Astrocyte of the spinal cord (primary cell): ENCODE measurements at regions not wholly inside any gene's neighbourhood (a gene's known extent, or its start where the extent isn't known, plus 50 kb on each side); places are given as distances from the start of the nearest gene placed in this dataset.

Source experiments
- DNase-seq: peaks from one replicate; pipeline ENCODE4 v3.0.0; 2011; ENCODE audit warnings: low read depth, low spot score
- H3K4me3 ChIP-seq: 2 replicates; pipeline ENCODE4 v1.5.1; 2011; ENCODE audit warnings: low read depth, mild to moderate bottlenecking, low read length, moderate library complexity
- CTCF ChIP-seq: IDR thresholded peaks from 2 replicates; pipeline ENCODE4 v1.5.1; 2012; ENCODE audit warnings: low read depth, mild to moderate bottlenecking, low read length, inconsistent platforms
- in situ Hi-C: cut with HindIII; loops from 2 replicates; pipeline ENCODE4 v1.10.0; 2017; ENCODE audit warnings: low sequenced_read_pairs

DNA sequence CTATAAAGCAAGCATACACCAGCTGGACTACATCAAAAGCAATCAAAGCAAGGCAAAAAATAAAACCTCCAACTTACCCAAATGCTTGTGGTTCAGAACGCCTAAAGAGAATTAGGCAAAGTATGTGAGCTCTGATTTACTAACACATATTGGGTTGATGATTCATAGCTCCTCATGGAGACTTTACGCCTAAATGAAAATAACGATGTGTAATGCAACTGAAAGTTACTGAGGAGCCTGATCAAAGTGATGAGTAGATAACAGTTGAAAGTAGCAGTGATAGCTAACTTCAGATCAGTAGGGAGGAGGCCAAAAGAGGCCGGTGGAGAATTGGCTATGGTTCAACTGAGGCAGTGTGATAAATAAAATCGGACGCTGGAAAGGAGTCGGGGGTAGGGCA is 85.0 kb downstream of the MPP7 start:
- in situ Hi-C loops: no loop called here
- DNase-seq: peak; percentile 87

DNA sequence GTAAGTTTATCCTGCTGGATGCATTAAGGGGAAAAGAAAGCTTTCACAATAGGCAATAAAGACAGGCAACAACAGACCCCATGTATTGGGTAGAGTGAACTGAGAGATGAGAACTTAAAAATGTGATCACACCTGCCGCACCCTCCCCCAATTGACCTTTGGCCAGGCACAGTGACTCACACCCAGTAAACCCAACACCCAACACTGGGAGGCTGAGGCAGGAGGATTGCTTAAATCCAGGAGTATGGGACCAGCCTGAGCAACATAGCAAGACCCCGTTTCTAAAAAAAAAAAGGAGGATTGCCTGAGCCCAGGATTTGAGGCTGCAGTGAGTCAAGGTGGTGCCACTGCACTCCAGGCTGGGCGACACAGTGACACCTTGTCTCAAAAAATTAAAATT is 86.9 kb downstream of the MPP7 start:
- in situ Hi-C loops: no loop called here
- TF ChIP-seq CTCF: no peak
- H3K4me3 ChIP-seq: no peak overlapping the region
- no peak for DNase-seq

More for the DNA sequence above, 85.0 kb downstream of the MPP7 start:
- no peak overlapping the region for H3K4me3 ChIP-seq
- TF ChIP-seq CTCF: no peak

DNA sequence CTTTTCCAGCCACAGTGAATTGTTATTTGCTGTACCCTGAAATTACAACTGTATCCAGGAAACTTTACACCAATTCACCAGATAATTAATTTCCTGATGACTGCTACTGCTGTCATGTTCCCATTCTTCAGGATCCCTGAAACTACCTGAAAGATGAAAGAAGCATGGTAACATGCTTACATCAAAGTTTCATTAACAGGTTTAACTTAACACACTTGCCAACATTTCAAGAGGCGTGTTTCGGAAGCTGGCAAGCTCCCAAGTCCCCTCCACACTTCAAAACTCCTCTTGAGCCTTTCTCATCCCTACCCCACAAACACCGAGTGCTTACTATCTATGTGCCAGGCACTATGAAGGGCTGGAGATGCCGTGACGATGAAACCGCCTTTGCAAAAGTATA is 88.6 kb downstream of the MPP7 start:
- no peak overlapping the region for H3K4me3 ChIP-seq
- no peak for DNase-seq
- in situ Hi-C loops: no loop called here
- no peak for TF ChIP-seq CTCF

DNA sequence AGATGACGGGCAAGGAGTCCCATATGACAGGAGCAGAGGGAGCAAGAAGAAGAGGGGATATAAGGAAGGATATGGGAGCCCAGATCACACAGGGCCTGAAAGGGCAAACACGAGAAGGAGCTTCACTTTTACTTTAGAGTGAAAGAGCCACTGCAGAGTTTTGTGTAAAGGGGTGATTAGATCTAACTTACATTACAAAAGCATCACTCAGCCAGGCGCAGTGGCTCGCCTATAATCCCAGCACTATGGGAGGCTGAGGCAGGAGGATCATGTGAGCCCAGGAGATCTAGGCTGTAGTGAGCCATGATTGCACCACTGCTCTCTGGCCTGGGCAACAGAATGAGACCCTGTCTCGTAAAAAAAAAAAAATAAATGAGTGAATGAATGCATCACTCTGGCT is 91.1 kb downstream of the MPP7 start:
- no peak for DNase-seq
- in situ Hi-C loops: no loop called here
- TF ChIP-seq CTCF: no peak
- H3K4me3 ChIP-seq: no peak overlapping the region

DNA sequence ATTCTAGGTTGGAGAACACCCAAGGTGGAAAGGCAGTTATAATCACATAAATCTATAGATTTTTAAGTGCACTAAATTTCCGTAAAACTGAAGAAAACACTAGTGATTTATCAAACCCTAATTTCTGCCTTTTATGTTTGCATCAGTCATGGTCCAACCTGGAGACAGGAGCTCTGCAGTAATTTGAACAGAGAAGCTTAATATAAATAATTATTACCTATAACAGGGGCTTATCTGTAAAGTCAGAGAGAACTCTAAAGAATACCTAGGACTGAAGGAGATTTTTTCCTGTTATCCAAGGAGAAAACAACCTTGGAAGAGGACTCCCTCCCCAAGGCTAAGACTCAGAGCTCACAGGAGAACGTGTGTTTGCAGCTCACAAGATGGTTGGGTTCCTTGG is 95.1 kb downstream of the MPP7 start:
- DNase-seq: no peak
- in situ Hi-C loops: no loop called here
- no peak for TF ChIP-seq CTCF
- H3K4me3 ChIP-seq: no peak overlapping the region

- H3K4me3 ChIP-seq: no peak overlapping the region
- in situ Hi-C loops: no loop called here
- no peak for DNase-seq
- TF ChIP-seq CTCF: no peak
Observed at GRCh38 chr10:28202941-28203352, 99.9 kb downstream of the MPP7 start.
